ENCODE measurements at regions not wholly inside any gene's neighbourhood (a gene's known extent, or its start where the extent isn't known, plus 50 kb on each side); places are given as distances from the start of the nearest gene placed in this dataset.
"Not testable (repeated sequence)": the region's sequence is repeated elsewhere in the genome, so short reads cannot be mapped to it uniquely, and the experiment has no call there.

DNA sequence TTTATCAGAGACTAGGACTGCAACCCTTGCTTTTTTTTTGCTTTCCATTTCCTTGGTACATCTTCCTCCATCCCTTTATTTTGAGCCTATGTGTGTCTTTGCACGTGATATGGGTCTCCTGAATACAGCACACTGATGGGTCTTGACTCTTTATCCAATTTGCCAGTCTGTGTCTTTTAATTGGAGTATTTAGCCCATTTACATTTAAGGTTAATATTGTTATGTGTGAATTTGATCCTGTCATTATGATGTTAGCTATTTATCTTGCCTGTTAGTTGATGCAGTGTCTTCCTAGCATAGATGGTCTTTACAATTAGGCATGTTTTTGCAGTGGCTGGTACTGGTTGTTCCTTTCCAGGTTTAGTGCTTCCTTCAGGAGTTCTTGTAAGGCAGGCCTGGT is 185.4 kb downstream of the VSIG4 start:
- TF ChIP-seq CTCF (IDR thresholded peaks at IDR 0.05; ENCODE audit: borderline replicate concordance, extremely low read depth, low read length, poor library complexity, severe bottlenecking); EZH2 (IDR thresholded peaks at IDR 0.05; ENCODE audit: borderline replicate concordance, low read depth, low read length, severe bottlenecking): not testable (repeated sequence)
